ENCODE measurements at regions not wholly inside any gene's neighbourhood (a gene's known extent, or its start where the extent isn't known, plus 50 kb on each side); places are given as distances from the start of the nearest gene placed in this dataset.

DNA sequence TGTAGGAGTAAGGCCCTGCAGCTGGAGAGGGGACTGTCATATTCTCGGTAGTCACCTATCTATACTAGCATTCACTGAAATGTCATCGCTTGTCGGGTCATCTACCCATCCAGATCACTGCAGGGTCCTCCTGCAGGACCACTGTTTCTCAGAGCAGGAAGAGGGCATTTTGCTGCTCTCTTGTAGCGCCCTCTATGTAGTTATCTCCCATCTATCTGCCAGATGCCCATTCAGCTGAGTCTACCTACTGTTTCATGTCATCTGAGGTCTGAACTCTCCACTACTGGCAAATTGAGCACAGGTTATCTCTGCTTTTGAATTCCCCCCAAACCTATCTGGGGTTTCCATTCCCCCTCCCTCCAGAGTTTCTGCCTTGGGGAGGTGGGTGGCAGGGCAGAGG lies 258.2 kb upstream of the FOXD3 start:
- Histone ChIP-seq H3K27me3 (ENCODE audit: insufficient read depth, poor library complexity, severe bottlenecking) (no peaks in the 10 kb centered on the region), H3K27ac (replicated peaks) (no peak overlapping the region), H3K4me3 (replicated peaks; ENCODE audit: insufficient read depth, low read length) (no peak overlapping the region)
- TF ChIP-seq, protein P1, sequence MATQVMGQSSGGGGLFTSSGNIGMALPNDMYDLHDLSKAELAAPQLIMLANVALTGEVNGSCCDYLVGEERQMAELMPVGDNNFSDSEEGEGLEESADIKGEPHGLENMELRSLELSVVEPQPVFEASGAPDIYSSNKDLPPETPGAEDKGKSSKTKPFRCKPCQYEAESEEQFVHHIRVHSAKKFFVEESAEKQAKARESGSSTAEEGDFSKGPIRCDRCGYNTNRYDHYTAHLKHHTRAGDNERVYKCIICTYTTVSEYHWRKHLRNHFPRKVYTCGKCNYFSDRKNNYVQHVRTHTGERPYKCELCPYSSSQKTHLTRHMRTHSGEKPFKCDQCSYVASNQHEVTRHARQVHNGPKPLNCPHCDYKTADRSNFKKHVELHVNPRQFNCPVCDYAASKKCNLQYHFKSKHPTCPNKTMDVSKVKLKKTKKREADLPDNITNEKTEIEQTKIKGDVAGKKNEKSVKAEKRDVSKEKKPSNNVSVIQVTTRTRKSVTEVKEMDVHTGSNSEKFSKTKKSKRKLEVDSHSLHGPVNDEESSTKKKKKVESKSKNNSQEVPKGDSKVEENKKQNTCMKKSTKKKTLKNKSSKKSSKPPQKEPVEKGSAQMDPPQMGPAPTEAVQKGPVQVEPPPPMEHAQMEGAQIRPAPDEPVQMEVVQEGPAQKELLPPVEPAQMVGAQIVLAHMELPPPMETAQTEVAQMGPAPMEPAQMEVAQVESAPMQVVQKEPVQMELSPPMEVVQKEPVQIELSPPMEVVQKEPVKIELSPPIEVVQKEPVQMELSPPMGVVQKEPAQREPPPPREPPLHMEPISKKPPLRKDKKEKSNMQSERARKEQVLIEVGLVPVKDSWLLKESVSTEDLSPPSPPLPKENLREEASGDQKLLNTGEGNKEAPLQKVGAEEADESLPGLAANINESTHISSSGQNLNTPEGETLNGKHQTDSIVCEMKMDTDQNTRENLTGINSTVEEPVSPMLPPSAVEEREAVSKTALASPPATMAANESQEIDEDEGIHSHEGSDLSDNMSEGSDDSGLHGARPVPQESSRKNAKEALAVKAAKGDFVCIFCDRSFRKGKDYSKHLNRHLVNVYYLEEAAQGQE (IDR thresholded peaks at IDR 0.05; ENCODE audit: insufficient replicate concordance, low read depth), result no peak
- TF ChIP-seq POLR2AphosphoS5 (IDR thresholded peaks at IDR 0.05; ENCODE audit: low read depth) (no peak), GABPA (IDR thresholded peaks at IDR 0.05; ENCODE audit: low read depth) (no peak), SPI1 (IDR thresholded peaks at IDR 0.05; ENCODE audit: borderline replicate concordance, low read depth) (no peak)
- TF ChIP-seq, protein P2, sequence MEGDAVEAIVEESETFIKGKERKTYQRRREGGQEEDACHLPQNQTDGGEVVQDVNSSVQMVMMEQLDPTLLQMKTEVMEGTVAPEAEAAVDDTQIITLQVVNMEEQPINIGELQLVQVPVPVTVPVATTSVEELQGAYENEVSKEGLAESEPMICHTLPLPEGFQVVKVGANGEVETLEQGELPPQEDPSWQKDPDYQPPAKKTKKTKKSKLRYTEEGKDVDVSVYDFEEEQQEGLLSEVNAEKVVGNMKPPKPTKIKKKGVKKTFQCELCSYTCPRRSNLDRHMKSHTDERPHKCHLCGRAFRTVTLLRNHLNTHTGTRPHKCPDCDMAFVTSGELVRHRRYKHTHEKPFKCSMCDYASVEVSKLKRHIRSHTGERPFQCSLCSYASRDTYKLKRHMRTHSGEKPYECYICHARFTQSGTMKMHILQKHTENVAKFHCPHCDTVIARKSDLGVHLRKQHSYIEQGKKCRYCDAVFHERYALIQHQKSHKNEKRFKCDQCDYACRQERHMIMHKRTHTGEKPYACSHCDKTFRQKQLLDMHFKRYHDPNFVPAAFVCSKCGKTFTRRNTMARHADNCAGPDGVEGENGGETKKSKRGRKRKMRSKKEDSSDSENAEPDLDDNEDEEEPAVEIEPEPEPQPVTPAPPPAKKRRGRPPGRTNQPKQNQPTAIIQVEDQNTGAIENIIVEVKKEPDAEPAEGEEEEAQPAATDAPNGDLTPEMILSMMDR (IDR thresholded peaks at IDR 0.05; ENCODE audit: insufficient read depth, low read length), result no peak
- no peak for DNase-seq (ENCODE audit: low read depth in 1 of 2, low spot score in 1 of 2)

DNA sequence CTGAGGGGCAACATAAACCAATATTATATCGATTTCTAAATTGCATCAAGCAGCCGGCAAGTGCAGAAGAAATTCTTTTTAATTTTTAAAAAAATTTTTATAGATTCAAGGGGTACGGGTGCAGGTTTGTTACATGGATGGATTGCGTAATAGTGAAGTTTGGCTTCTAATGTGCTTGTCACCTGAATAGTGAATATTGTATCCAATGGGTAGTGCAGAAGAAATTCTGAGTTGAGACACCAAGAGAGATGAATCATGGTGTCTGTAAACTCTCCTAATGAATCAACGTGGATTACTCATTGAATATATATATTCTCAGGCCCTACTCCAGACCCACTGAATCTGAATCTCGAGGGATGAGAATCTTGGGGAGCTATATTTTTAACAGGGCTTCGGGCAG lies 253.7 kb upstream of the FOXD3 start:
- Histone ChIP-seq H3K4me3 (replicated peaks; ENCODE audit: insufficient read depth, low read length) (no peak overlapping the region), H3K27me3 (ENCODE audit: insufficient read depth, poor library complexity, severe bottlenecking) (peaks cover 15% of the 10 kb centered on the region), H3K27ac (replicated peaks) (no peak overlapping the region)
- DNase-seq (ENCODE audit: low read depth in 1 of 2, low spot score in 1 of 2), result no peak
- TF ChIP-seq, protein P1 (IDR thresholded peaks at IDR 0.05; ENCODE audit: insufficient replicate concordance, low read depth), result no peak
- TF ChIP-seq, protein P2 (IDR thresholded peaks at IDR 0.05; ENCODE audit: insufficient read depth, low read length), result no peak
- TF ChIP-seq GABPA (IDR thresholded peaks at IDR 0.05; ENCODE audit: low read depth), result no peak
- no peak for TF ChIP-seq POLR2AphosphoS5 (IDR thresholded peaks at IDR 0.05; ENCODE audit: low read depth)
- TF ChIP-seq SPI1 (IDR thresholded peaks at IDR 0.05; ENCODE audit: borderline replicate concordance, low read depth), result no peak

DNA sequence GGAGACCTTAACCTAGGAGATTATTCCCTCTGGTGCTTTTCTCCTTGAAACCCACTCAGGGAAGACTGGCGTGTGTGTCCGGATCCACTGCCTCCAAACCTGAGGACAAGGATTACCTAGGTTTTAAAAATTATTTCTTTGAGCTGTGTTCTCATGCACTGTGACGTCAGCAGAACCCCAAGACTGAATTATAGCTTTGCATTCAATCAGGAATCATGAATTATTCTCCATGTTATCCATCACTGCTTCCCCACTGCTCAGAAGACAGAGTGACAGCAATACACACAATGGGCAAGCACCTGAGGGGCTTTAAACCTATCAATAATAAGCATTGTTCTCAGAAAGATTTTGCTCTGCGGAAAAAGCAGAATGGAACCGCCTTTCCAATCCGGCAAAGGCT lies 253.2 kb upstream of the FOXD3 start:
- no peak for DNase-seq (ENCODE audit: low read depth in 1 of 2, low spot score in 1 of 2)
- H3K27ac ChIP-seq (replicated peaks), result no peak overlapping the region
- peaks cover 19% of the 10 kb centered on the region for H3K27me3 ChIP-seq (ENCODE audit: insufficient read depth, poor library complexity, severe bottlenecking)
- TF ChIP-seq, protein P2 (IDR thresholded peaks at IDR 0.05; ENCODE audit: insufficient read depth, low read length), result no peak
- TF ChIP-seq POLR2AphosphoS5 (IDR thresholded peaks at IDR 0.05; ENCODE audit: low read depth) (no peak), SPI1 (IDR thresholded peaks at IDR 0.05; ENCODE audit: borderline replicate concordance, low read depth) (no peak)
- no peak overlapping the region for H3K4me3 ChIP-seq (replicated peaks; ENCODE audit: insufficient read depth, low read length)
